ENCODE measurements at regions not wholly inside any gene's neighbourhood (a gene's known extent, or its start where the extent isn't known, plus 50 kb on each side); places are given as distances from the start of the nearest gene placed in this dataset.

- ATAC-seq (no peak), DNase-seq (no peak)
- no peak for TF ChIP-seq CTCF (IDR thresholded peaks at IDR 0.05)
- Histone ChIP-seq H3K4me1 (peaks cover 6% of the 10 kb centered on the region), H3K9me3 (no peaks in the 10 kb centered on the region), H3K27ac (no peak overlapping the region), H3K36me3 (no peaks in the 10 kb centered on the region), H3K27me3 (ENCODE audit: low read depth) (no peaks in the 10 kb centered on the region), H3K4me3 (no peak overlapping the region)
- intact Hi-C loops (cut with DNase I) = no loop called here
Observed at GRCh38 chr9:90010793-90011192, 406.0 kb downstream of the GADD45G start.

- TF ChIP-seq CTCF (IDR thresholded peaks at IDR 0.05) = no peak
- no peaks in the 10 kb centered on the region for H3K27me3 ChIP-seq (ENCODE audit: low read depth)
- H3K4me3 ChIP-seq = no peak overlapping the region
- DNase-seq = no peak
- no peaks in the 10 kb centered on the region for H3K9me3 ChIP-seq
- no peaks in the 10 kb centered on the region for H3K36me3 ChIP-seq
- no peak for ATAC-seq
- no peak overlapping the region for H3K27ac ChIP-seq
- intact Hi-C loops (cut with DNase I) = no loop called here
- H3K4me1 ChIP-seq = peaks cover 6% of the 10 kb centered on the region
Observed at GRCh38 chr9:90012949-90013348, 408.1 kb downstream of the GADD45G start.

- DNase-seq (no peak), ATAC-seq (no peak)
- no peaks in the 10 kb centered on the region for H3K27me3 ChIP-seq (ENCODE audit: low read depth)
- H3K4me1 ChIP-seq = peaks cover 6% of the 10 kb centered on the region
- no peaks in the 10 kb centered on the region for H3K36me3 ChIP-seq
- no peak overlapping the region for H3K4me3 ChIP-seq
- intact Hi-C loops (cut with DNase I) = no loop called here
- TF ChIP-seq CTCF (IDR thresholded peaks at IDR 0.05) = no peak
- no peaks in the 10 kb centered on the region for H3K9me3 ChIP-seq
- H3K27ac ChIP-seq = no peak overlapping the region
Observed at GRCh38 chr9:90013778-90014177, 409.0 kb downstream of the GADD45G start.

GRCh38 chr9:90014421-90014820, 409.6 kb downstream of the GADD45G start:
- TF ChIP-seq CTCF (IDR thresholded peaks at IDR 0.05) = no peak
- no peak for DNase-seq
- Histone ChIP-seq H3K27ac (no peak overlapping the region), H3K4me1 (peaks cover 6% of the 10 kb centered on the region), H3K4me3 (no peak overlapping the region), H3K9me3 (no peaks in the 10 kb centered on the region), H3K36me3 (no peaks in the 10 kb centered on the region), H3K27me3 (ENCODE audit: low read depth) (no peaks in the 10 kb centered on the region)
- intact Hi-C loops (cut with DNase I) = no loop called here
- no peak for ATAC-seq

GRCh38 chr9:90016272-90016671, 411.5 kb downstream of the GADD45G start:
- intact Hi-C loops (cut with DNase I) = no loop called here
- TF ChIP-seq CTCF (IDR thresholded peaks at IDR 0.05) = no peak
- Histone ChIP-seq H3K9me3 (no peaks in the 10 kb centered on the region), H3K36me3 (no peaks in the 10 kb centered on the region), H3K4me3 (no peak overlapping the region), H3K27ac (no peak overlapping the region), H3K4me1 (peaks cover 6% of the 10 kb centered on the region), H3K27me3 (ENCODE audit: low read depth) (no peaks in the 10 kb centered on the region)
- DNase-seq (no peak), ATAC-seq (no peak)

GRCh38 chr9:90017679-90018078, 412.9 kb downstream of the GADD45G start:
- no peak overlapping the region for H3K27ac ChIP-seq
- peaks cover 6% of the 10 kb centered on the region for H3K4me1 ChIP-seq
- ATAC-seq (no peak), DNase-seq (no peak)
- TF ChIP-seq CTCF (IDR thresholded peaks at IDR 0.05) = no peak
- no peaks in the 10 kb centered on the region for H3K27me3 ChIP-seq (ENCODE audit: low read depth)
- H3K9me3 ChIP-seq = no peaks in the 10 kb centered on the region
- H3K4me3 ChIP-seq = no peak overlapping the region
- H3K36me3 ChIP-seq = no peaks in the 10 kb centered on the region
- intact Hi-C loops (cut with DNase I) = no loop called here

Measured in lower lobe of right lung (tissue), 2 donors.